ENCODE measurements at regions not wholly inside any gene's neighbourhood (a gene's known extent, or its start where the extent isn't known, plus 50 kb on each side); places are given as distances from the start of the nearest gene placed in this dataset.

- TF ChIP-seq CTCF (IDR thresholded peaks at IDR 0.05): no peak
- no peak for TF ChIP-seq POLR2A (IDR thresholded peaks at IDR 0.05)
Measured at GRCh38 chr11:80626721-80627120, 1185.9 kb upstream of the TENM4 start.

Data from Peyer's patch (tissue), 4 donors.